ENCODE measurements at regions not wholly inside any gene's neighbourhood (a gene's known extent, or its start where the extent isn't known, plus 50 kb on each side); places are given as distances from the start of the nearest gene placed in this dataset.

- TF ChIP-seq CTCF (IDR thresholded peaks at IDR 0.05; ENCODE audit: low read length): no peak
- no peak for TF ChIP-seq EZH2 (IDR thresholded peaks at IDR 0.05; ENCODE audit: borderline replicate concordance, low read length)
These were observed 115.9 kb upstream of the DST start for GRCh38 chr6:56758553-56758952.

Data from OCI-LY1 (cell line).